GM08714 (cell line): ENCODE measurements at regions not wholly inside any gene's neighbourhood (a gene's known extent, or its start where the extent isn't known, plus 50 kb on each side); places are given as distances from the start of the nearest gene placed in this dataset.
"Not testable (repeated sequence)": the region's sequence is repeated elsewhere in the genome, so short reads cannot be mapped to it uniquely, and the experiment has no call there.

ENCODE experiments used
- H3K4me3 ChIP-seq: fragments of 200-500 bp; sonication (Bioruptor generic); 2 replicates; pipeline ENCODE4 v1.5.1; 2014; ENCODE audit warnings: mild to moderate bottlenecking, low read length, inconsistent platforms
- ZNF274 ChIP-seq: IDR thresholded peaks from 2 replicates; pipeline ENCODE4 v1.6.1; 2012; ENCODE audit warnings: mild to moderate bottlenecking, low read depth, low read length

GRCh38 chr4:83213640-83214039 is 71.0 kb downstream of the COQ2 start:
- no peak for TF ChIP-seq ZNF274
- no peak overlapping the region for H3K4me3 ChIP-seq

- TF ChIP-seq ZNF274 = no peak
- H3K4me3 ChIP-seq = no peak overlapping the region; the same call in 1 of the 2 replicates
Observed at GRCh38 chr4:83212041-83212851, 72.4 kb downstream of the COQ2 start.

DNA sequence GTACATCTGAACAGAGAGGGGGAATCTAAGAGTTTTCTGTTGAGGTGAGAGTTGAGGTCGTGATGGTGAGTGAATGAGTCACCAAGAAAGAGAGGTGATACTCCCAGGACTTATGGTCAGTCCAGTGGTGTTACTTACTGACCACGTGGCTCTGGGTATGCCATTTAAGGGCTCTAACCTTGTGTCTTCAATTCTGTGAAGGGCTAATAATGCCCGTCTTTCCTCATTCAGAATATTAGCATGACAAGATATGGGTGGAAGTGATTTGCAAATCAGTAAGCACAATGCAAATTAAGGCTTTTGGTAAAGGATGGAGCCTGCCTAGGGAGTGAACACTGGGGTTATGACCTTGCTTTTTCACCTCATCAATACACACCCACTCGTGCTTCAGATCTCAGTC is 75.2 kb downstream of the COQ2 start:
- no peak overlapping the region for H3K4me3 ChIP-seq
- TF ChIP-seq ZNF274 = no peak

DNA sequence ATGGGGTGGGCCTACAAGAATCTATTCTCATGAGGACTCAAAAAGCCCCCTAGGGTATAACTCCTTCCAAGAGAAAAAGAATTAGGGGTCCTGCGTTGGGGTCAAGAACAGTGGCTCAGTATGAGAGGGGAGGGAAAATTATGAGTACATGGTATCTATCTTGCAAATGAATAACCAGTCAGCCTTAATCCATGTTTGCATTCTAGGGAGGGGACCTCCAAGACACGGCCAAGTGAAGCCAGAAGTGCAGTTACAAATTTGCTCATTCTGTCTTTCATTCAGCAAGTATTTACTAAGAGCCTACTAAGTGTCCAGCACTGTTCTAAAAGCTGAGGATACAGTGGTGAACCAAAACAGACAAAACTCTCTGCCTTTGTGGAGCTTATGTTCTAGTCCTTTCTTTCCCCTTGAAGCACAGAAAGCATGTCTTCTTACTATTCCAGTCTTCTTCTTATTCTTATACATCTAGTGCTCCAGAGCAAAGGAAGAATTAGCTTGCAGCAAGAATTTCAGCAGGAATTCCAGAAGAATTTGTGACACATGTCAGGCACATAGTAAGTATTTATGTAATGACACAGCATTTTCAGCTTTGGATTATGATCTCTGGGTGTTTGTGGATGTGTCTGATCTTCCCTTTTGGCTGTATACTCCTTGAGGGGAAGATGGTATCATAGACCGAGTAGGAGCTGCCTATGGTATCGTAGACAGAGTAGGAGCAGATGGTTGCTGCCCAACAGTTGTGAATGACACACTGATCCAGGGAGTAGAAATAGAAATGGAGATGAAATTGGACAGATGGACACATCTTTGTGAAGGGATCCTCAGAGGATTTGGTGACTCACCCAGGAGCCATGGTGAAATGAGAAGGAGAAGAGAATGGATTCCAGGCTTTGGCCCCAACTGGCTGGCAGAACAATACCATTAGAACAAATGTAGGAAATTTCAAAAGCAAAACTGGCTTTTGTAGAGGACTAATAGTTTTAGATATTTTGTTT is 75.9 kb downstream of the COQ2 start:
- H3K4me3 ChIP-seq = no peak overlapping the region
- no peak for TF ChIP-seq ZNF274

GRCh38 chr4:83207497-83208101 is 77.0 kb downstream of the COQ2 start:
- H3K4me3 ChIP-seq = no peak overlapping the region
- no peak for TF ChIP-seq ZNF274

DNA sequence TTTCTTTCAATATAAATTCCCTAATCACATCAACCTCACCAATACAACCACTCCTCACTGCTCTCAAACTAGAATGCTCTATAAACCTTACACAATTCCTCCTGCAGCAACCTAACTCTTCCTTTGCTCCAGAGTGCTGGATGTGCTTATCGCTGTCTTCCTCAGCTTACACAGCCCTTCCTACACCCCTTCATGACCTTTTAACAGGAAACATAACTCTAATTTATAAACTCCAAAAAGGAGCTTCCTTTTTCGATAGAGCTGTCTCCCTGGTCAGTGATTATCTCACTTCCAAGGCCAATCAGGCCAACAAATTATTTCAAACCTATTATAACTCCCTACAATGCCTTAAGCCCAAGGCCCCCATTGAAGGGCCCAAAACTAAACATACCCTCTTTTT is 78.8 kb downstream of the COQ2 start:
- no peak overlapping the region for H3K4me3 ChIP-seq
- TF ChIP-seq ZNF274 = no peak

DNA sequence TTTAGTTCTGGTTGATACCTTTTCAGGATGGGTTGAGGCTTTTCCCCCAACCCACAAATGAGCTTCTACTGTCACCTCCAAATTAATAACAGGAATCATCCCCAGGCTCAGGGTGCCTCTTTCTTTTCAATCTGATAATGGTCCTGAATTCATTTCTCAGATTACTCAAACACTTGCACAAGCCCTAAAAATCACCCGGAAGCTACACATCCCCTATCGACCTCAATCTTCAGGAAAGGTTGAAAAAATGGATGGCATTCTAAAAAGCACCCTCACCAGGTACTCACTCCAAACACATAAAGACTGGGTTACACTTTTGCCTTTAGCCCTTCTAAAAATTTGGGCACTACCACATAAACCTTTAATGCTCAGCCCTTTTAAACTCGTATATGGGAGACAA is 79.9 kb downstream of the COQ2 start:
- no peak overlapping the region for H3K4me3 ChIP-seq
- TF ChIP-seq ZNF274 = no peak

DNA sequence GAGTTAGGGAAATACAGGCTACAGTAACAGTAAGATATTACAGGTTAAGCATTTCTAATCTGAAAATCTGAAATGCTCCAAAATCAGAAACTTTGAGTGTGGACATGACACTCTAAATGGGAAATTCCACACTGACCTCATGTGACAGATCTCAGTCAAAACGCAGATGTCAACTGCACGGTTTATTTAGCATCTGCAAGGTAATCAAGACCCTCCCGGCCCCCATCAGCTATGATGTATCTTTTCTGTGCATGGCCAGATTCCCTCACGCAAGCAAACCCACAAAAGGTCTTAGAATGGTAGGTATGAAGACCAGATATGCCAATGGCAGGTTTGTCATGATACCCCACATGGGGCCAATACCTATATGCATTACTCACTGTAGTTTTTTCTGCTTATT is 82.8 kb downstream of the COQ2 start:
- TF ChIP-seq ZNF274 = no peak
- H3K4me3 ChIP-seq = no peak overlapping the region

GRCh38 chr4:83197555-83198235 is 83.2 kb upstream of the PLAC8 start:
- TF ChIP-seq ZNF274 = no peak
- no peak overlapping the region for H3K4me3 ChIP-seq

DNA sequence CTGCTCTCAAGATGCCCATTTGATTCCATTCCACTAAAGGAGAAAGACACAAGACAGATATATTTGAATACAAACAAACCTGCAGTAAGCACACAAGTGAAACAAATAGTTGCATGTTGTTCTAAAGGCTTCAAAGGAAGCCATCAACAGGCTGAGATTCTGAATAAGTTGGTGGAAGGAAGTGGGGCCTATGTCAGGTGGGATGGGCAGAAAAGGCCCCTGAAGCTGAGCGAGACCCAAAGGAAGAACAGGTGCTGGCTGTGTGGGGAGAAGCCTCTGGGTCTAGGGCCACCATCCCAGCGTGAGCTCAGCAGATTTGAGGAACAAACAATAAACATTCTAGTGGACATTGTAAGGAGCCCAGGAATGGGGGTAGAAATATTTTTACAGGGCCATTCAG is 82.4 kb upstream of the PLAC8 start:
- H3K4me3 ChIP-seq = no peak overlapping the region
- TF ChIP-seq ZNF274 = no peak

- no peak for TF ChIP-seq ZNF274
- H3K4me3 ChIP-seq = no peak overlapping the region
Observed at GRCh38 chr4:83195269-83195668, 80.7 kb upstream of the PLAC8 start.

GRCh38 chr4:83194588-83194987 is 80.1 kb upstream of the PLAC8 start:
- H3K4me3 ChIP-seq = not testable (repeated sequence)

- TF ChIP-seq ZNF274 = no peak
Observed at GRCh38 chr4:83192634-83193033, 78.1 kb upstream of the PLAC8 start.

GRCh38 chr4:83191026-83191425 is 76.5 kb upstream of the PLAC8 start:
- no peak overlapping the region for H3K4me3 ChIP-seq
- TF ChIP-seq ZNF274 = no peak

More at GRCh38 chr4:83192634-83193033, 78.1 kb upstream of the PLAC8 start:
- no peak overlapping the region for H3K4me3 ChIP-seq
